ENCODE measurements at regions not wholly inside any gene's neighbourhood (a gene's known extent, or its start where the extent isn't known, plus 50 kb on each side); places are given as distances from the start of the nearest gene placed in this dataset.

DNA sequence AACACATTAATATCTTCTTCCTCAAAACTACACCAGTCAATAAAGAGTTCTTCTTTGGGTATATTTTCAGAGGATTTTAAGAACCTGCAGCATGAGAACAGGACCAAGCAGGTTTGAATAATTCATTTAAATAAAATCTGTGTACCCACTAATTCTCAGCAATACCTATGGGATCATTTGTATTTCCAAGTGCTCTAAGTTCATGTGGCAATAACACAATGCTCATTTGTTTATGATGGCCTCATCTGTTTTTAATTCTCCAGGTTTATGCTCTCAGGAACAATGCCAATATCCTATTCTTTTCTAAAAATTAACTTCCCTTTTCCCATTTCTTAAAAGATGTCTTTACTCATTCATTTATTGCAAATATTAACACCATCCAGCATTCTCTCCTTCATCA is 264.7 kb downstream of the METTL4 start:
- no peaks in the 10 kb centered on the region for H3K36me3 ChIP-seq (ENCODE audit: insufficient read depth, low read length)
- H3K4me3 ChIP-seq (ENCODE audit: insufficient read depth, low read length), result no peak overlapping the region
- H3K4me1 ChIP-seq (ENCODE audit: insufficient read depth, low read length), result peaks cover 7% of the 10 kb centered on the region
- TF ChIP-seq, protein P1, sequence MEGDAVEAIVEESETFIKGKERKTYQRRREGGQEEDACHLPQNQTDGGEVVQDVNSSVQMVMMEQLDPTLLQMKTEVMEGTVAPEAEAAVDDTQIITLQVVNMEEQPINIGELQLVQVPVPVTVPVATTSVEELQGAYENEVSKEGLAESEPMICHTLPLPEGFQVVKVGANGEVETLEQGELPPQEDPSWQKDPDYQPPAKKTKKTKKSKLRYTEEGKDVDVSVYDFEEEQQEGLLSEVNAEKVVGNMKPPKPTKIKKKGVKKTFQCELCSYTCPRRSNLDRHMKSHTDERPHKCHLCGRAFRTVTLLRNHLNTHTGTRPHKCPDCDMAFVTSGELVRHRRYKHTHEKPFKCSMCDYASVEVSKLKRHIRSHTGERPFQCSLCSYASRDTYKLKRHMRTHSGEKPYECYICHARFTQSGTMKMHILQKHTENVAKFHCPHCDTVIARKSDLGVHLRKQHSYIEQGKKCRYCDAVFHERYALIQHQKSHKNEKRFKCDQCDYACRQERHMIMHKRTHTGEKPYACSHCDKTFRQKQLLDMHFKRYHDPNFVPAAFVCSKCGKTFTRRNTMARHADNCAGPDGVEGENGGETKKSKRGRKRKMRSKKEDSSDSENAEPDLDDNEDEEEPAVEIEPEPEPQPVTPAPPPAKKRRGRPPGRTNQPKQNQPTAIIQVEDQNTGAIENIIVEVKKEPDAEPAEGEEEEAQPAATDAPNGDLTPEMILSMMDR (IDR thresholded peaks at IDR 0.05; ENCODE audit: extremely low read depth, low read depth, low read length), result no peak
- DNase-seq (ENCODE audit: insufficient read length, low spot score, missing footprints), result no peak
- no peaks in the 10 kb centered on the region for H3K27me3 ChIP-seq (ENCODE audit: insufficient read depth, low read length)
- no peaks in the 10 kb centered on the region for H3K9me3 ChIP-seq (ENCODE audit: low read depth, low read length)
- no peaks in the 10 kb centered on the region for H4K20me1 ChIP-seq (ENCODE audit: insufficient read depth, low read length)
- no peaks in the 10 kb centered on the region for H3K79me2 ChIP-seq (ENCODE audit: insufficient read depth, low read length)
- H3K27ac ChIP-seq (ENCODE audit: low read depth, low read length), result no peak overlapping the region
- no peak overlapping the region for H2AFZ ChIP-seq (ENCODE audit: low read length)
- H3K4me2 ChIP-seq (ENCODE audit: insufficient read depth, low read length), result no peak overlapping the region

DNA sequence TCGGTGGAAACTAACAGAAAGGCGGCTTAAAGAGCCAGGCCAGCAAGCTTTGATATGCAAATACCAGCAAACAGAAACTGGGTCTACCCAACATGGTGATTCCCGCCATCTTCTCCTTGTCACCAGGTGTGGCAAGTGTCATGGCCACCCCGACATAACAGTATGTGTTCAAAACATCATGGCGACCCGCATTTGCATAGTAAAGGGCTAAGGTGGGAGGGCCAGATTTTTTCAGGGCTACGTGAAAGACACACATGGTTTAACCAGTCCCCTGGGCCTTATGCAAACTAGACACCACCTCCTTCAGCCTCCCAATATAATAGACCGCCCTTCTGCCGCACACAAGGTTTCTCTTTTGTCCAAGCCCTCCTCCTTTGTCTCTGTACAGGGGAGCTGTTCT is 260.4 kb downstream of the METTL4 start:
- no peaks in the 10 kb centered on the region for H3K27me3 ChIP-seq (ENCODE audit: insufficient read depth, low read length)
- no peak overlapping the region for H3K27ac ChIP-seq (ENCODE audit: low read depth, low read length)
- no peaks in the 10 kb centered on the region for H3K79me2 ChIP-seq (ENCODE audit: insufficient read depth, low read length)
- no peaks in the 10 kb centered on the region for H3K9me3 ChIP-seq (ENCODE audit: low read depth, low read length)
- DNase-seq (ENCODE audit: insufficient read length, low spot score, missing footprints), result no peak
- no peaks in the 10 kb centered on the region for H4K20me1 ChIP-seq (ENCODE audit: insufficient read depth, low read length)
- H3K36me3 ChIP-seq (ENCODE audit: insufficient read depth, low read length), result no peaks in the 10 kb centered on the region
- no peak overlapping the region for H2AFZ ChIP-seq (ENCODE audit: low read length)
- no peaks in the 10 kb centered on the region for H3K4me1 ChIP-seq (ENCODE audit: insufficient read depth, low read length)
- no peak overlapping the region for H3K4me2 ChIP-seq (ENCODE audit: insufficient read depth, low read length)
- H3K4me3 ChIP-seq (ENCODE audit: insufficient read depth, low read length), result no peak overlapping the region
- TF ChIP-seq, protein P1 (IDR thresholded peaks at IDR 0.05; ENCODE audit: extremely low read depth, low read depth, low read length), result no peak

DNA sequence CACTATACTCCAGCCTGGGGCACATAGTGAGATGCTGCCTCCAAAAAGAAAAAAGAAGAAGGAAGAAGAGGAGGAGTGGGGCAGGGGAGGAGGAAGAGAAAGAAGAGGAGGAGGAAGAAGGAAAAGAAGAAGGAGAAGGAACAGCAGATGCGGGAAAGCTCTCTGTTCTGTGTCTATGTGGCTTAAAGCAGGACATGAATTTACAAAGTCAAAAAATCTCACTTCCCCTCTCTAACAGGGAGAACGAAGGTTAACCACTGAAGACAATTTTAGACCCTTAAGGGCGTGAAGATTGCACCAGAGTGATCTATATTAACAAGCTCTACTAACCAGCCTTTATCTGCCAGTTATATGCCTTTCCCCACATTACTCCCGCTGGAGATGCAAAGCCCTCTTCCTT is 258.9 kb downstream of the METTL4 start:
- Histone ChIP-seq H2AFZ (ENCODE audit: low read length) (no peak overlapping the region), H3K4me1 (ENCODE audit: insufficient read depth, low read length) (no peaks in the 10 kb centered on the region), H3K9me3 (ENCODE audit: low read depth, low read length) (no peaks in the 10 kb centered on the region), H3K79me2 (ENCODE audit: insufficient read depth, low read length) (no peaks in the 10 kb centered on the region), H3K4me2 (ENCODE audit: insufficient read depth, low read length) (no peak overlapping the region), H3K27ac (ENCODE audit: low read depth, low read length) (no peak overlapping the region), H3K36me3 (ENCODE audit: insufficient read depth, low read length) (no peaks in the 10 kb centered on the region), H3K27me3 (ENCODE audit: insufficient read depth, low read length) (no peaks in the 10 kb centered on the region), H4K20me1 (ENCODE audit: insufficient read depth, low read length) (no peaks in the 10 kb centered on the region), H3K4me3 (ENCODE audit: insufficient read depth, low read length) (no peak overlapping the region)
- TF ChIP-seq, protein P1 (IDR thresholded peaks at IDR 0.05; ENCODE audit: extremely low read depth, low read depth, low read length), result no peak
- DNase-seq (ENCODE audit: insufficient read length, low spot score, missing footprints), result no peak

DNA sequence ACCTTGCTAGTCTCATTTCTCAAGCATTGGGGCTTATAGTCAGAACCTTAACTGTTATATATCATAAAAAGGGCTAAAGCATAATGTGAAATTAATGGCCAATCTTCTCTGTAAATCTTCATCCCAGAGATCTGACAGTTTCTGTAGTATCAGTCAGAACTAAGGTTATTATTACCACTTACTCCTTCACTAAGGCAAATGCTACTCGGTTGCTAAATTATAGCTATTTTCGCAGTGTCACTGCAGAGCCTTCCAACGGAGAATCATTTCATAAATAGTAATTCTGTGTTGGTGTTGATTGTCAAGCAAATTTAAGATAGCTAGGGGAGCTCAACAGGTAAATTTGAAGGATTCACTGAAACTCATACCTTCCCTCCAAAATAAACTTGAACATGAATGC is 258.0 kb downstream of the METTL4 start:
- H3K9me3 ChIP-seq (ENCODE audit: low read depth, low read length), result no peaks in the 10 kb centered on the region
- H3K4me1 ChIP-seq (ENCODE audit: insufficient read depth, low read length), result no peaks in the 10 kb centered on the region
- no peak for DNase-seq (ENCODE audit: insufficient read length, low spot score, missing footprints)
- no peaks in the 10 kb centered on the region for H3K27me3 ChIP-seq (ENCODE audit: insufficient read depth, low read length)
- no peaks in the 10 kb centered on the region for H3K36me3 ChIP-seq (ENCODE audit: insufficient read depth, low read length)
- no peaks in the 10 kb centered on the region for H3K79me2 ChIP-seq (ENCODE audit: insufficient read depth, low read length)
- H4K20me1 ChIP-seq (ENCODE audit: insufficient read depth, low read length), result no peaks in the 10 kb centered on the region
- no peak overlapping the region for H3K4me2 ChIP-seq (ENCODE audit: insufficient read depth, low read length)
- no peak overlapping the region for H2AFZ ChIP-seq (ENCODE audit: low read length)
- H3K4me3 ChIP-seq (ENCODE audit: insufficient read depth, low read length), result no peak overlapping the region
- H3K27ac ChIP-seq (ENCODE audit: low read depth, low read length), result no peak overlapping the region
- TF ChIP-seq, protein P1 (IDR thresholded peaks at IDR 0.05; ENCODE audit: extremely low read depth, low read depth, low read length), result no peak

Data from osteoblast (primary cell).